ENCODE measurements at regions not wholly inside any gene's neighbourhood (a gene's known extent, or its start where the extent isn't known, plus 50 kb on each side); places are given as distances from the start of the nearest gene placed in this dataset.
"Not testable (repeated sequence)": the region's sequence is repeated elsewhere in the genome, so short reads cannot be mapped to it uniquely, and the experiment has no call there.

DNA sequence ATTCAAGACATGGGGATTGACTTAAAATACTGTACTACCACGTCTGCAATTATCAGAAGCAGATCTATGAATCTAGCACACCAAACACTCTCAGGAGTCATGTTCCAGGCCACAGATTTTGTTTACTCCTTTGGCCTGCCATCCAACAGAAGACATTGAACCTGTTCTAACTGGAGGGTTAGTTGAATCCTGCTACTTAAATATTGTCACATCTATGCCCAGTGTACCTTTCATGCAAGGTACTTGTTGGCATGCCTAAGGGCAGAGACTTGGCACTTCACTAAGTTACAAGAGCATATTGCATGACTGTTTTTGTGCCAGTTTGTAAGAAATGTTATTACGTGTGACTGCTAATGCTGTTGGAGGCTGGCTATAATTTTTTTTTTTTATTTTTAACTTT is 126.9 kb upstream of the BCOR start:
- H3K36me3 ChIP-seq (ENCODE audit: control insufficient read depth, insufficient read depth, low read length) = no peaks in the 10 kb centered on the region
- peaks cover 2% of the 10 kb centered on the region for H3K27me3 Mint-ChIP-seq (ENCODE audit: insufficient read depth)
- H3K27ac Mint-ChIP-seq = no peak overlapping the region
- H3K9ac ChIP-seq (ENCODE audit: extremely low read depth, low read length, poor library complexity, severe bottlenecking) = no peak overlapping the region
- H3K36me3 Mint-ChIP-seq (ENCODE audit: low read depth) = peaks cover 1% of the 10 kb centered on the region
- no peaks in the 10 kb centered on the region for H3K4me1 ChIP-seq (ENCODE audit: control insufficient read depth, insufficient read depth, low read length)
- H3K27ac ChIP-seq (ENCODE audit: low read depth, low read length) = no peak overlapping the region
- no peaks in the 10 kb centered on the region for H3K27me3 ChIP-seq (ENCODE audit: control insufficient read depth, insufficient read depth, low read length, poor library complexity, severe bottlenecking)
- H3K4me1 Mint-ChIP-seq = no peaks in the 10 kb centered on the region
- no peak for TF ChIP-seq CTCF (conservative IDR thresholded peaks at IDR 0.05)
- 97% methylated on average over 2 of the region's 2 CpGs; no CpG with 5 or more reads in 1 of the 2 experiments for WGBS, 2 experiments (ENCODE audit: insufficient coverage in 1 of 2, insufficient read length in 1 of 2)
- H3K9me3 Mint-ChIP-seq = peaks cover 41% of the 10 kb centered on the region
- no peak overlapping the region for H3K4me3 Mint-ChIP-seq
- no peak overlapping the region for H3K4me3 ChIP-seq (ENCODE audit: low read length)
- H3K9me3 ChIP-seq (ENCODE audit: control insufficient read depth, low read length) = no peaks in the 10 kb centered on the region
- no peak for DNase-seq

DNA sequence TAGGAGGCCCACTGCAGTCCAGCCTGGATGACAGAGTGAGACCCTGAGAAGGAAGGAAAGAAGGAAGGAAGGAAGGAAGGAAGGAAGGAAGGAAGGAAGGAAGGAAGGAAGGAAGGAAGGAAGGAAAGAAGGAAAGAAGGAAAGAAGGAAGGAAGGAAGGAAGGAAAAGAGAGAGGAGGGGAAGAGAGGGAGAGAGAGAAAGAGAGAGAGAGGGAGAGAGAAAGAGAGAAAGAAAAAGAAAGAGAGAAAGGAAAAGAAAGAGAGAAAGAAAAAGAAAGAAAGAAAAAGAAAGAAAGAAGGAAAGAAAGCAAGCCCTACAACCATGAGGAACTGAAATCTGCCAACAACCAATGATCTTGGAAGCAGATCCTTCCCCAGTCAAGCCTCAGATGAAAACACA is 124.9 kb upstream of the BCOR start:
- H3K36me3 Mint-ChIP-seq (ENCODE audit: low read depth); H3K27ac ChIP-seq (ENCODE audit: low read depth, low read length); H3K9ac ChIP-seq (ENCODE audit: extremely low read depth, low read length, poor library complexity, severe bottlenecking); H3K27ac Mint-ChIP-seq; DNase-seq; H3K36me3 ChIP-seq (ENCODE audit: control insufficient read depth, insufficient read depth, low read length); H3K27me3 Mint-ChIP-seq (ENCODE audit: insufficient read depth); H3K4me3 ChIP-seq (ENCODE audit: low read length); H3K4me1 Mint-ChIP-seq; H3K4me3 Mint-ChIP-seq; H3K27me3 ChIP-seq (ENCODE audit: control insufficient read depth, insufficient read depth, low read length, poor library complexity, severe bottlenecking); H3K9me3 ChIP-seq (ENCODE audit: control insufficient read depth, low read length); H3K4me1 ChIP-seq (ENCODE audit: control insufficient read depth, insufficient read depth, low read length): not testable (repeated sequence)
- H3K9me3 Mint-ChIP-seq = peaks cover 24% of the 10 kb centered on the region

DNA sequence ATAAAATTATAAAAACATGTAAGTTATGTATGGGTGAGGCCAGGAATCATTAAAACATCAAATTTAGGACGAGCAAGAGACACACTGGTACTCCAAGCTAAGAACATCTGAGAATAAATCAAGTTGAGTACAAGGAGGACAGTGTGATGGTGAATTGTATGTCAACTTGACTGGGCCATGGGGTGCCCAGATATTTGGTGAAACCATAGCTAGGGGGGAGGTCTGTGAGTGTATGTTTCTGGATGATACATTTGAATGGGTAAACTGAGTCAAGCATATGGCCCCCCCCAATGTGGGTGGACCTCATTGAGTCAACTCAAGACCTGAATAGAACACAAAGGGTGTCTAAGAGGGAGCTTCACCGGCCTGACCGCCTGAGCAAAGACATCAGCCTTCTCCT is 115.3 kb upstream of the BCOR start:
- no peaks in the 10 kb centered on the region for H3K27me3 Mint-ChIP-seq (ENCODE audit: insufficient read depth)
- no peak overlapping the region for H3K4me3 Mint-ChIP-seq
- Histone ChIP-seq H3K9ac (ENCODE audit: extremely low read depth, low read length, poor library complexity, severe bottlenecking) (no peak overlapping the region), H3K36me3 (ENCODE audit: control insufficient read depth, insufficient read depth, low read length) (no peaks in the 10 kb centered on the region), H3K9me3 (ENCODE audit: control insufficient read depth, low read length) (no peaks in the 10 kb centered on the region), H3K27ac (ENCODE audit: low read depth, low read length) (no peak overlapping the region), H3K4me3 (ENCODE audit: low read length) (no peak overlapping the region), H3K4me1 (ENCODE audit: control insufficient read depth, insufficient read depth, low read length) (no peaks in the 10 kb centered on the region), H3K27me3 (ENCODE audit: control insufficient read depth, insufficient read depth, low read length, poor library complexity, severe bottlenecking) (no peaks in the 10 kb centered on the region)
- DNase-seq = no peak
- no peak overlapping the region for H3K27ac Mint-ChIP-seq
- no peaks in the 10 kb centered on the region for H3K4me1 Mint-ChIP-seq
- TF ChIP-seq CTCF (conservative IDR thresholded peaks at IDR 0.05) = no peak
- WGBS, 2 experiments (ENCODE audit: insufficient coverage in 1 of 2, insufficient read length in 1 of 2) = 87% methylated on average over 3 of the region's 3 CpGs; no CpG with 5 or more reads in 1 of the 2 experiments
- H3K36me3 Mint-ChIP-seq (ENCODE audit: low read depth) = no peaks in the 10 kb centered on the region
- peaks cover 40% of the 10 kb centered on the region for H3K9me3 Mint-ChIP-seq

GRCh38 chrX:40209951-40210617 is 112.3 kb upstream of the BCOR start:
- Histone ChIP-seq H3K9me3 (ENCODE audit: control insufficient read depth, low read length) (no peaks in the 10 kb centered on the region), H3K27ac (ENCODE audit: low read depth, low read length) (no peak overlapping the region), H3K9ac (ENCODE audit: extremely low read depth, low read length, poor library complexity, severe bottlenecking) (no peak overlapping the region), H3K4me3 (ENCODE audit: low read length) (no peak overlapping the region), H3K4me1 (ENCODE audit: control insufficient read depth, insufficient read depth, low read length) (no peaks in the 10 kb centered on the region), H3K27me3 (ENCODE audit: control insufficient read depth, insufficient read depth, low read length, poor library complexity, severe bottlenecking) (no peaks in the 10 kb centered on the region), H3K36me3 (ENCODE audit: control insufficient read depth, insufficient read depth, low read length) (no peaks in the 10 kb centered on the region)
- no peak for DNase-seq
- Mint-ChIP-seq H3K27me3 (ENCODE audit: insufficient read depth) (peaks cover 11% of the 10 kb centered on the region), H3K36me3 (ENCODE audit: low read depth) (no peaks in the 10 kb centered on the region), H3K4me3 (no peak overlapping the region), H3K27ac (no peak overlapping the region), H3K4me1 (peaks cover 8% of the 10 kb centered on the region), H3K9me3 (peaks cover 40% of the 10 kb centered on the region)
- TF ChIP-seq CTCF (conservative IDR thresholded peaks at IDR 0.05) = no peak
- WGBS, 2 experiments (ENCODE audit: insufficient coverage in 1 of 2, insufficient read length in 1 of 2) = 90 to 100% methylated on average over 1 to 2 of the region's 4 CpGs

Measured in endodermal cell (in vitro differentiated cells).